ENCODE measurements at regions not wholly inside any gene's neighbourhood (a gene's known extent, or its start where the extent isn't known, plus 50 kb on each side); places are given as distances from the start of the nearest gene placed in this dataset.

DNA sequence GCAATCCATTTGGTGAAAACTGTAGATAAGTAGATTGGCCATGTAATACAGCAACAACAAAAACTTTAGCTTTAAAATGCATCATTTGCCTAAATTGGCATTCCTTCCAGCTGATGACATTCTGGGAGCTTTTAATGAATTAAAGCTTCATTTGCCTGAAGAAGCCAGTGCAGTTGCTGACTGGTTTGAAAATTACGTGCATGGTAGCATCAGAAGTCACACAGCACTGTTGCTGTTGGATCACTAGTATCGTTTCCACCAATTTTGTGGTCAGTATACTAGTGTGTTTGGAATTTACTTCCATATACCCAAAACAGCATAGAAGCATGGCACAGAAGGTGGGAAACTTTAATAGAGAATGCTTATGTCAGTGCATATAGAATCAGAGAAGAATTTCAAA lies 194.9 kb downstream of the ETV1 start:
- no peak for FAIRE-seq
- Histone ChIP-seq H4K20me1 (ENCODE audit: control insufficient read depth, insufficient read depth) (no peaks in the 10 kb centered on the region), H3K9ac (ENCODE audit: control insufficient read depth, insufficient read depth, low read length) (no peak overlapping the region), H3K9me3 (replicated peaks; ENCODE audit: control insufficient read depth, insufficient read depth, low read length) (no peaks in the 10 kb centered on the region), H2AFZ (ENCODE audit: control insufficient read depth, low read depth, low read length) (no peak overlapping the region), H3K27me3 (replicated peaks in 1 of 2; ENCODE audit: control insufficient read depth in 2 of 2, insufficient read depth in 2 of 2, low read length in 1 of 2) (no peaks in the 10 kb centered on the region), H3K4me3 (no peak overlapping the region), H3K79me2 (ENCODE audit: control insufficient read depth, insufficient read depth, low read length) (no peaks in the 10 kb centered on the region), H3K4me2 (ENCODE audit: control insufficient read depth, insufficient read depth) (no peak overlapping the region), H3K27ac (ENCODE audit: control insufficient read depth, insufficient read depth) (no peak overlapping the region), H3K4me1 (ENCODE audit: control insufficient read depth, insufficient read depth, low read length) (no peaks in the 10 kb centered on the region), H3K36me3 (ENCODE audit: control insufficient read depth in 2 of 2, insufficient read depth in 2 of 2, low read length in 1 of 2) (no peaks in the 10 kb centered on the region)
- BruUV-seq (replicated peaks): no TSS peak
- DNase-seq (ENCODE audit: low read depth, low spot score): no peak
- no peak for ATAC-seq
- CTCF ChIA-PET: no interaction called here
- TF ChIP-seq SMAD1 (IDR thresholded peaks at IDR 0.05; ENCODE audit: low read depth, partially characterized antibody): no peak
- TF ChIP-seq TCF3 (IDR thresholded peaks at IDR 0.05; ENCODE audit: borderline replicate concordance, insufficient read depth, low read depth, low read length): no peak
- SMC1A ChIA-PET (ENCODE audit: uncharacterized antibody, unreplicated experiment): no interaction called here
- POLR2A ChIA-PET: no interaction called here
- 0% methylated on average over 2 of the region's 2 CpGs for WGBS (ENCODE audit: insufficient coverage, insufficient replicate concordance, low lambda C conversion rate, missing lambda C conversion rate)
- in situ Hi-C loops (cut with MboI) (no loop called here), intact Hi-C loops (cut with micrococcal nuclease; ENCODE audit: unreplicated experiment) (no loop called here)
- RAD21 ChIA-PET (ENCODE audit: unreplicated experiment): no interaction called here

GRCh38 chr7:13797545-13797944 lies 191.9 kb downstream of the ETV1 start:
- WGBS (ENCODE audit: insufficient coverage, insufficient replicate concordance, low lambda C conversion rate, missing lambda C conversion rate): 0% methylated on average over 1 of the region's 1 CpG
- Histone ChIP-seq H3K9ac (ENCODE audit: control insufficient read depth, insufficient read depth, low read length) (no peak overlapping the region), H3K36me3 (ENCODE audit: control insufficient read depth in 2 of 2, insufficient read depth in 2 of 2, low read length in 1 of 2) (no peaks in the 10 kb centered on the region), H2AFZ (ENCODE audit: control insufficient read depth, low read depth, low read length) (no peak overlapping the region), H3K4me2 (ENCODE audit: control insufficient read depth, insufficient read depth) (no peak overlapping the region), H3K27ac (ENCODE audit: control insufficient read depth, insufficient read depth) (no peak overlapping the region), H3K79me2 (ENCODE audit: control insufficient read depth, insufficient read depth, low read length) (no peaks in the 10 kb centered on the region), H4K20me1 (ENCODE audit: control insufficient read depth, insufficient read depth) (no peaks in the 10 kb centered on the region), H3K9me3 (replicated peaks; ENCODE audit: control insufficient read depth, insufficient read depth, low read length) (no peaks in the 10 kb centered on the region), H3K4me3 (no peak overlapping the region), H3K4me1 (ENCODE audit: control insufficient read depth, insufficient read depth, low read length) (no peaks in the 10 kb centered on the region), H3K27me3 (replicated peaks in 1 of 2; ENCODE audit: control insufficient read depth in 2 of 2, insufficient read depth in 2 of 2, low read length in 1 of 2) (no peaks in the 10 kb centered on the region)
- intact Hi-C loops (cut with micrococcal nuclease; ENCODE audit: unreplicated experiment) (no loop called here), in situ Hi-C loops (cut with MboI) (no loop called here)
- ChIA-PET POLR2A (no interaction called here), RAD21 (ENCODE audit: unreplicated experiment) (no interaction called here), CTCF (no interaction called here), SMC1A (ENCODE audit: uncharacterized antibody, unreplicated experiment) (interaction anchor here (0.5 to 0.7 kb wide), 2 partner anchors 62 to 88 kb away, joined by 3 read pairs; no protein-coding TSS in a partner anchor)
- no peak for TF ChIP-seq CHD1 (IDR thresholded peaks at IDR 0.05; ENCODE audit: low read depth, low read length)
- no peak for TF ChIP-seq ZNF24 (IDR thresholded peaks at IDR 0.05)
- no peak for TF ChIP-seq ZBED1 (IDR thresholded peaks at IDR 0.05; ENCODE audit: borderline replicate concordance)
- no peak for TF ChIP-seq CBX3 (IDR thresholded peaks at IDR 0.05; ENCODE audit: borderline replicate concordance, low read depth)
- TF ChIP-seq E4F1 (IDR thresholded peaks at IDR 0.05; ENCODE audit: borderline replicate concordance, partially characterized antibody): no peak
- TF ChIP-seq SRF (IDR thresholded peaks at IDR 0.05; ENCODE audit: low read depth in 2 of 2, low read length in 2 of 2): no peak
- TF ChIP-seq SPI1 (IDR thresholded peaks at IDR 0.05; ENCODE audit: borderline replicate concordance, insufficient read depth, low read depth, low read length): no peak
- TF ChIP-seq NFYA (IDR thresholded peaks at IDR 0.05; ENCODE audit: borderline replicate concordance, low read depth, low read length): no peak
- TF ChIP-seq IKZF2 (IDR thresholded peaks at IDR 0.05): no peak
- no peak for TF ChIP-seq PAX8 (IDR thresholded peaks at IDR 0.05)
- no peak for TF ChIP-seq KDM1A (IDR thresholded peaks at IDR 0.05; ENCODE audit: borderline replicate concordance)
- TF ChIP-seq SMARCA5 (IDR thresholded peaks at IDR 0.05): no peak
- TF ChIP-seq FOXK2 (IDR thresholded peaks at IDR 0.05): no peak
- TF ChIP-seq TCF7 (IDR thresholded peaks at IDR 0.05; ENCODE audit: borderline replicate concordance): no peak
- TF ChIP-seq ZBTB33 (IDR thresholded peaks at IDR 0.05): no peak
- FAIRE-seq (no peak), ATAC-seq (no peak), DNase-seq (ENCODE audit: low read depth, low spot score) (no peak)
- BruUV-seq (replicated peaks): no TSS peak

Measured in GM12878 (cell line).